GM18873 (cell line): ENCODE measurements at regions not wholly inside any gene's neighbourhood (a gene's known extent, or its start where the extent isn't known, plus 50 kb on each side); places are given as distances from the start of the nearest gene placed in this dataset.

Source experiments
- ATAC-seq: cut with Tn5 transposase; IDR thresholded peaks from one replicate; pipeline ENCODE4 v1.9.1; 2021; ENCODE audit warnings: mild to moderate bottlenecking, moderate library complexity, moderate number of reproducible peaks; ENCODE audit not compliant: unreplicated experiment, low FRiP score

- ATAC-seq, result no peak
Observed at GRCh38 chr20:50413088-50413500, 97.1 kb upstream of the PTPN1 start.

GRCh38 chr20:50415021-50415515 lies 95.1 kb upstream of the PTPN1 start:
- ATAC-seq, result no peak

GRCh38 chr20:50415516-50416268 lies 94.5 kb upstream of the PTPN1 start:
- ATAC-seq, result no peak

GRCh38 chr20:50416269-50417022 lies 93.7 kb upstream of the PTPN1 start:
- no peak for ATAC-seq

GRCh38 chr20:50417023-50417329 lies 93.2 kb upstream of the PTPN1 start:
- no peak for ATAC-seq

- ATAC-seq, result no peak
Observed at GRCh38 chr20:50417484-50418235, 92.5 kb upstream of the PTPN1 start.

GRCh38 chr20:50418890-50419642 lies 91.1 kb upstream of the PTPN1 start:
- no peak for ATAC-seq

GRCh38 chr20:50420380-50420779 lies 89.8 kb upstream of the PTPN1 start:
- ATAC-seq, result no peak

- ATAC-seq, result no peak
Observed at GRCh38 chr20:50421356-50422340, 88.5 kb upstream of the PTPN1 start.

- no peak for ATAC-seq
Observed at GRCh38 chr20:50423758-50424157, 86.4 kb upstream of the PTPN1 start.

GRCh38 chr20:50425076-50425475 lies 85.1 kb upstream of the PTPN1 start:
- no peak for ATAC-seq

GRCh38 chr20:50426866-50427718 lies 83.1 kb upstream of the PTPN1 start:
- ATAC-seq, result no peak

- ATAC-seq, result no peak
Observed at GRCh38 chr20:50427719-50428083, 82.5 kb upstream of the PTPN1 start.

GRCh38 chr20:50428097-50428828 lies 81.9 kb upstream of the PTPN1 start:
- no peak for ATAC-seq

GRCh38 chr20:50429412-50429811 lies 80.8 kb upstream of the PTPN1 start:
- no peak for ATAC-seq

- ATAC-seq, result no peak
Observed at GRCh38 chr20:50431066-50431450, 79.1 kb upstream of the PTPN1 start.

GRCh38 chr20:50433001-50433761 lies 77.0 kb upstream of the PTPN1 start:
- no peak for ATAC-seq
